HG02678 (cell line): ENCODE measurements at regions not wholly inside any gene's neighbourhood (a gene's known extent, or its start where the extent isn't known, plus 50 kb on each side); places are given as distances from the start of the nearest gene placed in this dataset.

ENCODE experiments used
- ATAC-seq: cut with Tn5 transposase; IDR thresholded peaks from one replicate; pipeline ENCODE4 v1.9.1; 2021; ENCODE audit warnings: mild to moderate bottlenecking, moderate library complexity; ENCODE audit not compliant: unreplicated experiment

DNA sequence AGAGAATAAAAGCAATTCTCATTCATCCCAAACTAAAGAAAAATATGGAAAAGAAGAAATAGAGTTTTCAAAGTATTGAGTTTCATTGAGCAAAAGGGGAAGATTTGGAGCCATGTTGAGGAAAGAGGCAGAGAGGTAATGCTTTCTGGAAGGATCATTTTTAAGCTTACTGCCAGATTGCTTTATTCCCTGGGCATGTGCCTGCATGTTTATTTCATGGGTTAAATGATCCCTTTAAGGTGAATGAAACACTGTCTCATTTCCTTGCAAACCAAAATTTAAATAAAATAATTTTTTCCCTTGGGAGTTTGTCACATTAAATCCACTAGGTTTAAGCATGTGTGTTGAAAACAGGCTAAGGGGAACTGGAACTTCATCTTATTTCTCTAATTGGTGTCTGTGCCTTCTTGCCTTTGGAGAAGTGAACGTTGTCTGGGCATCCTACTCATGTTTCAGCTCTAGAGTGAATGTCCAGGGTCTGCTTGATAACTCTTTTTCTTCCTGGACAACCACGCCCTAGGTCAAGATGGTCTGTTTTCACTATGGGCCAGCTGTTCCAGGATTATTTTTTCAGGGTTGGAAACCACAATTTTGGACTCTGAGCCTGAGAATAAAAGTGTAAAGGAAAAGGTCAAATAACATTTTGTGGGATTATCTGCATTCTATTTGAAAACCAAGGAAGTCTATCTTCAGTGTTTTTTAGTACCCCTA, 114.1 kb upstream of the ELL2 start:
- no peak for ATAC-seq

DNA sequence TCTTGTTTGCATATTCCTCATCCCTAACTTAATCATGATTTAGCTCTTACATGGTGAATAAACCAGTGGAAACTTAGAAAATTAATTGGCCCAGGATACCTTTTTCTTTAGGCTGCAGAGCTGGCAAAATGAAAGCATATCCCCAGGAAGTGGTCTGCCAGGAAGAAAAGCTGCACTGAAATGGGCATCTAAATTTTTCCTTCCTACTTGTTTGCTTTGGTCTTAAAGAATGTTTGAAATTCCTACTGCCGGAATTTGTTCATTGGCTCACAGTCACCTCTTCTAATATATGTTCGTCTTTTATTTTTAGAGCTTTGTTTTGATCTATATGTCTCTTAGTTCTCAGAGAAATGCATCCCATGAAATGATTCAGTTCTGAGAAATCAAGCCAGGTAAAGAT, 113.2 kb upstream of the ELL2 start:
- ATAC-seq = no peak

DNA sequence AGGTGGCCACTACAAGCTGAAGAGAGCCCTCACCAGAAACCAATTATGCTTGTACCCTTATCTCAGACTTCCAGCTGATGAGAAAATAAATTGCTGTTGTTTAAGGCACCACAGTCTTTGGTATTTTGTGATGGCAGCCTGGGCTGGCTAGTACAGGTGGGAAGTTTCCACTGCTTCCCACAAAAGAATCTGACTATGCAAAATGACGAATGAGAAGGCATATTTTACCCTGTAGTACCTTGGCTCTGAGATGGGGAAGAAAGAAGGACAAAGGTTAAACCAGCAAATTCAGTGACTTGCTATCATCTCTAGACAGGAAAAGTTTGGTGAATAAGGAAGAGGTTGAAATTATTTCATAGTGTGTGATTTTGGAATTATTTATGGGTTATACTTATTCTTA, 112.8 kb upstream of the ELL2 start:
- ATAC-seq = no peak

DNA sequence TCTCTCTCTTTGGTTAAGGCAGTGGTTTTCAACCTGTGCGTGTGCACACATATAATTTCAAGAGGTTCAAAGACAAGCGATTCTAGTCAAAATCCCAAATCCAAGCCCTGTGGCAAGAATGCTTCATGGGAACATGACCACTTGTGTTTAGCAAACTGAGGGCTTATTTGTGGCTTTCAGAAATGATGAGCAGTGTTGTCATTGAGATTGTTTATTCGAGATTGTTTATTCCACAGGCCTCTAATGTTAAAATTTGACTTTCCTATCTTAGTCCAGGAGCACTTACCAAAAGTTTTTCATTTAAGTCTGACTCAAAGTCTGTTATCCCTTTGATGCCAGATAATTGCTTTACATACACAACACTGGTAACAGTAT, 111.1 kb upstream of the ELL2 start:
- no peak for ATAC-seq

DNA sequence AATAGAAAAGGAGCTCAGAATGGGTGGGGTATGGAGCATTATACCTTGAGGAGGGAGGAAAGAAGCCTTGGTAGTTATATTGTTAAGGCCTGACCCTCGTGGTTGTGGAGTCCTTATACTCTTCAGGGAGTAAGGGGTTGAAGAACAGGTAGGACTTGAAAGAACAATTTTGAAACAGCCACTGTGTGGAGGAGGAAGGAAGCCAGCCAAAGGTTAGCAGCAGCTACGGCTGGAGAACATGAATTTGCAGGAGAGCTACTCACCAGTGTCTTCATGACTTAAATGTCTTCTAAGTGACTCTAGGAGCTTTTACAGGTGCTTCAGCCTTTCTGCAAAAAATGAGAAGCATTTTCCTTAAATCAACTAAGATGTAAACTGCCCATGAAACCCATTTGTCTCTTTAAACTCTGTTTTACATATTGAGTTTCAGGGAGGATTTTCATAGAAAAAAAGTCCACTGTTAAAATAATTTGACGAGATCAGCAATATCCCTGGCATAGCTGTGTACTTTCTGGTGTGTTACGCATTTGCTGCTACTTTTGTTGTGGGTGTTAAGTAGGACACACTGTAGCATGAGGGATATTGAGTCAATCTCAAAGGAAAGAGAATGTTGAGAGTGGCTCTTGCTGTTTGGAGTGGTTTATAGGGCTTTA, 110.6 kb upstream of the ELL2 start:
- no peak for ATAC-seq

DNA sequence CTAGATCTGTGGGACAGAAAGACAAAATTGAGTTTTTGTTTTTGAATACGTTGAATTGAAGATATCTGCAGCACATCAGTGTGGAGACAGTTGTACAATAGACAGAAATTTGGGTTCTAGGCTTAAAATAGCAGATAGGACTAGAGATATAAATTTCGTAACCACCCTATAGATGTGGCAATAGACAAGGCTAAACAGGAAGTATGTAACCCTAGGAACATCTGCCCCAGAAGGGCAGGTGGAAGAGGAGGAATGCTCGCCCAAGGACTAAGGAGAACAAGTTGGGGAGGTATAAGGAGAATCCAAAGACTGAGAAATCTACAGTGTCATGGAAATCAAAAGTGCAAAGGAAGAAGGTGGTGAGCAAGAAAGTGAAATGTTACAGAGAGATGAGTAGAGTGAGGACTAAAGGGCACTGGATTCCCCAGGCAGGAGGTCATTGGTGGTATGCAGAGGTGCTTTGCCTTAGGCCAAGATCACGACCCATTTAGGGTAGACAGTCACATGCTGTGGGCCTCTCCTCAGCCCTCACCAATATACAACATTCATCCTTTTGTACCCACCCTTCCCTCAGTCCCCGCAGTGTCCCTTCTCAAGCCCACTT, 109.1 kb upstream of the ELL2 start:
- no peak for ATAC-seq

DNA sequence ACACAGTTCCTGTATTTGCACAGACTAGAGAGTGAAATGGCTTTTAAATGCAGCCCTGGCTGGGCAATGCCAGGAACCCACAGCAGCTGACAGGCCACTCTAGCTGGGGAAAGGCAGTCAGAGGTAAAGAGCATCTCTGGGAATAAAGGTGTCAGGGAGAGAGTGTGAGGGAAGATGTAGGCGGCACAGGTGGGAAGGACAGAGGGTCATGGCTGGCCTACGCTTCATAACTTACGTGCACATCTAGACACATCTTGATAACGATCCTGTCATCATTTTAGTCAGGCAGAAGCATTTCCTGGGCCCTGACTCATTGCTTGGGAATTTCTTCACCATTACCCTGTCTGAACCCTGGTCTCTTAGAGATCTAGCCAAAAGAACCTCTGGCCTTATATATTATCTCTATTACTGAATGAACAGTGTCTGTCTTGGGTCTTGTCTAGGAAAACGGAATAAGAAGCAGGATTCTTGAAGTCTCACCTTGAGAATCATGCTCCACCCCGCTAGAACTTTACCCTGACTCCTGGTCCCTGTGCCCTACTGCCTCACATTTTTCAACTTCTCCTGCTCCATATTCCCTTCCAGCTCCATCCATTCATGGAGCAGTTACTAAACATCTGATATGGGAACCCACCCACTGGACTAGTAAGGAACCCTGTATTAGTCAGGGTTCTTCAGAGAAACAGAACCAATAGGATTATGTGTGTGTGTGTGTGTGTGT, 106.4 kb upstream of the ELL2 start:
- ATAC-seq = no peak

DNA sequence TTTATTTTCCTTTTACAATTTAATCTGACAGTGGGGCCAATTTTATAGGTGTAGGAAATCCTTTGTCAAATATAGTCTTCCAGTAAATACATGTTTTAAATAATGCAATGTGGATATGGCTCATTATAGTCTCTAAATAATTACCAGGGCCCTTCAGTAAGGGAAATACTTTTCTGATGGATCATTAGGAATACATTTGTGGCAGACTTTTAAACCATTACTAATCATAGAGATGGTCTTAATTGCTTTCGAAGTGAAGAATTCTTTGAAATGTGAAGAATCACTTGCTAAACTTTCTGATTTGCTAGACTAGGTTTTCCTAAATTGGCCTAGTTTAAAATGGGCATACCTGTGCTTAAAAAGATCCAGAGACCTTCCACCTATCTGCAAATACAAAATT, 105.6 kb upstream of the ELL2 start:
- ATAC-seq = no peak

DNA sequence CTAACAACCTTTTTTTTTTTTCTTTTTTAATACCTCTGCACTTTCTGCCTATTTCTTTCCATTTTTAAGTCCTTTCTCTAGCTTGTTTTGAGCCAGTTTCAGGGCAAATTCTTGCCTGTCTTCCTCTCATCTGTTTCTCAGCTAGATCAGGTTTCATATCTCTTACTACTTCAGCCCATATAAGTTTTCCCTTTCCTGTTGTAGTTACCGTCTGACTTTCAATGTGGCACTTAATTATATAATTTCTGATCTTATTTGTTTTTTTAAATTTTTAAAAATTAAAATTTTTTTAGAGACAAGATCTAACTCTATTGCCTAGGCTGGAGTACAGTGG, 104.7 kb upstream of the ELL2 start:
- no peak for ATAC-seq

DNA sequence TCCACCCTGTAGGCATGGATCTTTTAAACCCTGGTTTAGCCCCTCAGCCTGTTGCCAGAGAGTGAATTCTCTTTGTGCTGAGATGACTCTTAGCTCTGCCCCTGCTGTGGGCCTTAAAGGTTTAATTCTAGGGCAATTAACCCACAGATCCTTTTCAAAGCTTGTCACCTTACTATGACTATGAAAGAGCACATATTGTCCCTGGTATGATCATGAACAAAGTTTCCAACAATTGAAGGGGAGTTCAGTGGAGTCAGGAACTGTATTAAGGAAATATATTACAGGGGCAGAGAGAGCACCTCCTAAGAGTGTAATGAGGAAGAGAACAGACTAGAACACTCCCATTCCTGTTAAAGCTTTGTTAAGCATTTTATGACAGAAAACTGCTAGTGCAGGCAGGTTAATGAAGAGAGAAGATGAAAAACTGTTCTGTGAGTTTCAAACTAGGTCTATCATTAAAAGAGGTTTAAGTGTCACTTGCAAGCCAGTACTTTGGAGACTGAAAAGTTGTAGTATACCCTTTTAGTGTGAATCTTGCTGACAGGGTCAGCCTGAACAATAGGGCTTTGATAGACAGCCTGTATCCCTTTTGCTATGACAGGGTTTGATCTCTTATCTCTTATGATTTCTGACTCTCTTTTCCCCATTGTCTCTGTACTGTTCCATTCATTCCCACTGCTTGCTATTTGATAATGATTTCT, 104.2 kb upstream of the ELL2 start:
- no peak for ATAC-seq

DNA sequence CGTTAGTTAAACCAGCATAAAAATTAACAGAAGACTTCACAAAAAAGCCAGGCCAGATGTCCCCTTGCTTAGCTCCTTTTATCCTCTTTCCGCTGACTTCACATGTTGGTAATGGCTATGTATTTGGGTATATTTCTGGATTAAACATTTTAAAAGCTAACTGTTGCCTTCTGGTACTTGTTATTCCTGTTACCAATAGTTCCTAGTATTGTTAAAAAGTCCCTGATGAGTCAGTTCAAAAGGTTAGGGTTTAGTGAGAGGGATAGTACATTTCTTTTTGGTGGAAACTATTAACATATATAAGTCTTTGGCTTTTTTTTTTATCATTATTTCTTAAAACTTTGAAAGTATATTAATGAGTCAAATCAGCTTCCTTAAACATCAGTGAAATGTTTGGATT, 103.2 kb upstream of the ELL2 start:
- no peak for ATAC-seq

DNA sequence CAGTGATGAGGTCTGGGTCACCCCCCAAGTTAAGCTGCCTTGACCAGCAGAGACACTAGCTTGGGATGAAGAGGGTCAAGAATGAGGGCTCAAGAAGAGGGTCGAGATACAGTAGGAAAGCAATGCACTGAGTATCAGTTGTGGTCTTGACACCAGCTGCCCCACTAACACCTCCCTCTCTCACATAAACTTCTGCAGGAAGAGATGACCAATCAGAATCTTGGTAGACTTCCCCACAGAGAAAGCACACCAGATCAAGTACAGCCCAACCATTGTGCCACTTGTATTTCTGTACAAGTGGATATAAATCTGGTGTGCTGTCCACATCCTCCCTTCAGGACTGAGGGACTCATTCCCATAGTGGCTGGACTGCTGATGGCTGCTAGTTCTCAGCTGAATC, 101.2 kb upstream of the ELL2 start:
- no peak for ATAC-seq

DNA sequence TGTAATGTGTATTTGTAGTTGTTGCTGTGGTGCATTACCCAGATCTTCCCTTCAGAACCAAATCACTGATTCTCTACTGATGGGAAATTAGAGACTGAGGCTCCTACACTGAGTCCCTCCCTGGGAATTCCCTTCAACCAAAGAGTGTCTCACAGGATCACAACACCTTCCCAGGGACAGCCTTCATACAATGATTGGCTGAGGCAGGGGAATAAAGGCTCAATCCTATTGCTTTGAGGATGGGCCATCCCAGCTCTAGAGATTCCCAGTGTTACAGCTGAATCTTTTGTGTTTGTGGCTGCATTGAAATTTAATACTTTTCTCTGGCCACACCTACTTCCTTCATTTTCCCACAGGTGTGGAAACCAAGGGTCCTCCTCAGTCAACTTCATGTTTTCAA, 96.4 kb upstream of the ELL2 start:
- ATAC-seq = no peak

DNA sequence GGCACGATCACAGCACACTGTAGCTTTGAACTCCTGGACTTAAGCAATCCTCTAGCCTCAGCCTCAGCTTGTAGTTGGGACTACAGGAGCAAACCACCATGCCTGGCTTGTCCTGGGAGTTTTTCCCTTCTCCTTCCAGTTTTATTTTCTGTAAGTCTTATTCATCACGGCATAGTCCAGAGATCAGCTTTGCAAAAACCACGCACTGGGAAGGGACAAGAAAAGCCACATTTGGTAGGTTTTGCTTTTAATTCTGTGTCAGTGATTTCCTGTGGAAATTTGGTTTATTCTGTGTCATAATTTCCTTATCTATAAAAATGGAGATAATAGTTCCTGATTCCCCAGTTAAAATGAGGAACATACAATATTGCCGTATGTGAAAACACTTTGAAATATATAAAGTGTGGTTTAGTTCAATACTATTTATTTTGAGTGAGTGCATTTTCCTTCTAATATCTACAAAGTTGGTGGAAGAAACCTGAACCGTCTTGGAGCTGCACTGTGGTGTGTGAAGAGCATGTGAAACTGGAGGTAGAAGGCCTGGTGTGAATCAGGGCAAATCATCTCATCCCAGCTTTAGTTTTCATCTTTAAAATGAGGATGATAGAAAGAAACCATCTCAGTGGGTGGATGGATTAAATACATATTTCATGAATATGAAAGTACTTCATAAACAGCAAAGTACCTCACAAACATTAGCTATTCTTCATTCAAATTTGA, 92.8 kb upstream of the ELL2 start:
- no peak for ATAC-seq

DNA sequence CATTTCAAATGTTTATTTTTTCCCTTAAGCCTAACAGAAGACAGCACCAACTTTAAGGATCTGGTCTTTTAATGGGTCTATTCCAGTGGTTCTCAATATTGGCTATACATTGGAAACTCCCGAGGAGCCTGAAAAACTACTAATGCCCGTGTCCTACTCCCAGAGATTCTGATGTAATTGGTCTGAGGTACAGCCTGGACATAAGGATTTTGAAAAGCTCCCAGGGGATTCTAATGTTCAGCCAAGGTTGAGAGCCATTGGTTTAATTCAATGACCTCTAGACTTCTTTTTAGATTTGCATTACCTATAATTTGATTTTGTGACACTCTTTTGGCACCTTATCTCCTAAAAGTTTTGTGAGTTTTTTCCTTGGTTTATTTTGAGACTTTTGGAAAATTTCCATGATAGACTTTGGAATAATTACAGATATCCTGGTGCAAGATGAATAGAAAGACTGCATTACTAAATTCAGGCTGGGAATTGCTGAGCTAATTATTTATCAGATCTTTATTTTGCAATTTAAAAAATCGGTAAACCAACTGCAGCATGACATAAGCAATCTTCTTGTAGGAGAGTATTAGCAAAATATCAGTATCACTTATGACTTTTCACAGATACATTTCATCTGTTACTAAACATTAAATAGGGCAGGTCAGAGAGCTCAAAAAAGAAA, 91.5 kb upstream of the ELL2 start:
- ATAC-seq = no peak

DNA sequence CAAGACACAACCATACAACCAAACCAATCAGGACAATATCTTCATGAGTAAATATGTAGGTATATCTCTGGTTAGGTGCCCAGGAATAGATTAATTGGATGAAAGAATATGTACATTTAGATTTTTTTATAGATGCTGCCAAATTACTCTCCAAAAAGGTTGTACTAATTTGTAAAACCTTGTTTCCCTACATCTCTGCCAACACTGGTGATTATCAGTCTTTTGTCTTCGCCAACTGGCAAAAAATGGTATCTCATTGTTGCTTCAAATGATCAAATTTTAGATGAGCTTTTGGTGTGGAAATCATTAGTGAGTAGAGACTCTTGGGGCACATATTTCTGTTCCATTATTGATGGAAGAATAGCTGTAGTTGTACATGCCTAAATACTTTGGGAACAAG, 90.7 kb upstream of the ELL2 start:
- no peak for ATAC-seq

DNA sequence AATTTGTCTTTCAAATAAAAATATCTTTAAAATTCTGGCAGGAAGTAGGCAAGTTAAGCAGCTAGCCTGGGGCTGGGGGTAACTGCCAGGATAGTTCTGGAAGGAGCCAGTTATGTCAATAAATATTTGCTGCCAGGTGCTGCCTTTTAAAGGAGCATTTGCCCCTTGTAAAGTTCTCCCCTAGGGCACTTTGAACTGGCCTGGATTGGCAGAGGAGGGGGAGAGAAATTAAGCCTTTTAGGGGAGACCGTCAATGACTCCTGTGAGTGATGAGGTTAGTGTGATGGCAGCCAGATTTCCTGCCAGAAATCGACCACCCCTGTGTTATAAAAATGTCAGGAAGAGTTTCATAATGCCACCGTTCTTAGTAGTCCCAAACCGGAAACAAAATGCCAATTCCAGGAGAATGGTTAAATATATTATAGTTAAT, 89.8 kb upstream of the ELL2 start:
- ATAC-seq = no peak

DNA sequence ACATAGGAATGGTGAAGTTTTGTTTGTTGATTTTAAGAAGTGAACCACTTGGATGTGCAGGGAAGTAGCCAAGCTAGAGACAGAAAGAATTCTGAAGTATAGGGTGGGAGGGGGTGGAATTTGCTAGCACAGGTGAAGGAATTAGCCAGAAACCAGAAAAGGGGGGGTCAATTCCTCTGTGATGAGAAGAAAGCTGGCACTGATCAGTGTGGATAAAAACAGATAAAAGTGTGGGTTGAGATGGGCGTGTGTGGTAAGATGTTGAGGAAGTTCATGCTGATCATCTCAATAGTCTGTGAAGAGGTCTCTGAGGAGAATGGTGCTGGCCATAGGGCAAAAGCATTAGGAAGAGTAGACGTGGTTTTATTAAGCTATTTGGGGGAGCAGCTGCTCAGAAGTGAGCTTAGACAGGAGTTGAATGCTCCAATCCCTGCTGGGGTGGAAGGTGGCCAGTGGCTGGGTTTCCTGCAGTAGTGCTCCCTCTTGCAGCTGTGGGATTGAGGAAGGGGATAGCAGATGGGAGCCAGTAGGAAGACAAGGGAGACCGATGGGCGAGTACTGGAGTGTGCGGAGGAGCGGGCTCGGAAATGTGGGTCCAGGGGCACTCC, 88.7 kb upstream of the ELL2 start:
- no peak for ATAC-seq

DNA sequence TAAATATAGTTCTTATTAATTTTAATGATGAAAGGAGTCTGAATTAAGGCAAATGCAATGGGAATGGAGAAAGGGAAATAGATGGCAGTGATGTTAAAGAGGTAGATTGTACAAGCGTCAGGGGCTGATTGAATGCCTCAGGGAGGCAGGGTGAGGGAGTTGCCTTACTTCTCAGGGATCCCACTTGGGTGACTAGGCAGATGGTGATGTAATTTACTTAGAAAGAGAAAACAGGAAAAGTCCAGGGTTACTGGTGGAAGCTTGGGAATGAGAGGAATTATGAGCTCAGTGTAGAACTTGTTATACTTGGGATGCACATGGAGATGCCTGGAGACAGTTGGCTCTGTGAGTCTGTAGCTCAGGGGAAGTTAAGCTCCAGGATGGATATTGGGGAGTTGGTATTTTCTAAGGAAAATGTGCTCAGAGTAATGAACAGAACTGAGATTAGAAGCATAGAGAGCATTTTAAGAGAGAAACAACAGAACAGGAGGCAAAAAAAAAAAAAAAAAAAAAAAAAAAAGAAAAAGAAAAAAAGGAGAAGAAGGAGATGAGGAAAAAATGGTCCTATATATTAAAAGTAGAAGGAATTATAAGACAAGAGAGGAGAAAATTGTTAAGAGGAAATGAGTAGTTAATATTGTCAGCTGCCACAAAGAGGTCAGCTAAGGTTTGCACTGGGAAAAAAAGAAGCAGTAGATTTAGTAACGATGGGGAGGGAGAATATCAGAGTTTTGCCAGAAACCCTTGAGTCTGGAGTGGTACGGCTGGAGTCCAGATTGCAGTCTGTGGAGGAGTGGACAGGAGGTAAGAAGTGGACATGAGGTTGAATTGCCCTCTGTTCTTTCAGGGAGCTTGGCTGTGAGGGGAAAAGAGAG, 88.0 kb upstream of the ELL2 start:
- no peak for ATAC-seq
